Kidney epithelial cell (primary cell): ENCODE measurements at regions not wholly inside any gene's neighbourhood (a gene's known extent, or its start where the extent isn't known, plus 50 kb on each side); places are given as distances from the start of the nearest gene placed in this dataset.

Experiments
- DNase-seq: peaks from one replicate; pipeline ENCODE4 v3.0.0-alpha.2; 2010; ENCODE audit warnings: low read depth
- H3K27me3 ChIP-seq: 2 replicates; pipeline ENCODE4 v1.6.0; 2011; ENCODE audit warnings: low read length; ENCODE audit not compliant: control insufficient read depth, insufficient read depth
- H3K36me3 ChIP-seq: 2 replicates; pipeline ENCODE4 v1.5.1; 2011; ENCODE audit warnings: low read length; ENCODE audit not compliant: control insufficient read depth, insufficient read depth
- H3K4me3 ChIP-seq: 2 replicates; pipeline ENCODE4 v1.5.1; 2011; ENCODE audit warnings: low read depth, mild to moderate bottlenecking, control low read depth, low read length
- TF ChIP-seq, protein P1 (sequence below): IDR thresholded peaks from 2 replicates; pipeline ENCODE4 v1.5.1; 2011; ENCODE audit warnings: mild to moderate bottlenecking, moderate library complexity, low read length, control low read depth, inconsistent platforms; ENCODE audit not compliant: insufficient read depth, poor library complexity, severe bottlenecking

DNA sequence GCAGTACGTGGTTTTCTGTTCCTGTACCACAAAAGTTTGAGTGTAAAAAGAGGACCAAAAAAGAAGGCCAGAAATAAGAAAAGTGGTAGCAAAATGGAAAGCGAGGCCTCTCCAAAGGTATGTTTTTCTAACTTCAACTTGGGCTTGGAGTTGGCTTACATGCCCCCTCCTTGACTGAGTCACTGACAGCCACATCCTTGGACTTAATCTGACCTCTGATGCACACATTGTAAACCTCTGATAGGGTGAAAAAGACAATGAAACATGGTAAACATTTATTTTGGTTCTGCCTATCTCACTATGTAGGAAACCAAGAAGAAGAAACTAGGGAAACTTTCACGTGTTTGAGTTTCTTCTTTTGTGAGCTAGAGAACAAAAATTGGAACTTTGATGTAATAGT is 503.2 kb upstream of the ID4 start:
- no peaks in the 10 kb centered on the region for H3K27me3 ChIP-seq
- H3K36me3 ChIP-seq, result no peaks in the 10 kb centered on the region
- DNase-seq, result no peak
- TF ChIP-seq, protein P1, sequence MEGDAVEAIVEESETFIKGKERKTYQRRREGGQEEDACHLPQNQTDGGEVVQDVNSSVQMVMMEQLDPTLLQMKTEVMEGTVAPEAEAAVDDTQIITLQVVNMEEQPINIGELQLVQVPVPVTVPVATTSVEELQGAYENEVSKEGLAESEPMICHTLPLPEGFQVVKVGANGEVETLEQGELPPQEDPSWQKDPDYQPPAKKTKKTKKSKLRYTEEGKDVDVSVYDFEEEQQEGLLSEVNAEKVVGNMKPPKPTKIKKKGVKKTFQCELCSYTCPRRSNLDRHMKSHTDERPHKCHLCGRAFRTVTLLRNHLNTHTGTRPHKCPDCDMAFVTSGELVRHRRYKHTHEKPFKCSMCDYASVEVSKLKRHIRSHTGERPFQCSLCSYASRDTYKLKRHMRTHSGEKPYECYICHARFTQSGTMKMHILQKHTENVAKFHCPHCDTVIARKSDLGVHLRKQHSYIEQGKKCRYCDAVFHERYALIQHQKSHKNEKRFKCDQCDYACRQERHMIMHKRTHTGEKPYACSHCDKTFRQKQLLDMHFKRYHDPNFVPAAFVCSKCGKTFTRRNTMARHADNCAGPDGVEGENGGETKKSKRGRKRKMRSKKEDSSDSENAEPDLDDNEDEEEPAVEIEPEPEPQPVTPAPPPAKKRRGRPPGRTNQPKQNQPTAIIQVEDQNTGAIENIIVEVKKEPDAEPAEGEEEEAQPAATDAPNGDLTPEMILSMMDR, result no peak
- no peak overlapping the region for H3K4me3 ChIP-seq

DNA sequence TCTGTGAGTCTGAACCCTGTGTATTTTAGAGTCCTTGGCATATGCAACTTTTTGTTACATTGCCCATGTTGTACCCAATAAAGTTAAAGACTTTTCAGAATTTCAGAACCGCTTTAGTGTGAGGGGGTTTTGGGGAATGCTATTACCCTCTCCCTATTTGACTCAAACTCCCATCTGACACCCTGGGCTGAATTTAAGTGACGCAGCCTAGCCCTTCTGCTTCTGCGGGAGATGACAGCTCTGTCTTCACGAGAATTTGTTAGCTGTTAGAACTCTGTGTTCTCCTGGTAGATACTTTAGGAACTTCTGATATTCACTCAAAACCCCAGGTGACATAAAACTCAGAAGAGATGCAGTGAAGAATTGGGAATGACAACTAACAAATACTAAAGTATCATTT is 500.6 kb upstream of the ID4 start:
- TF ChIP-seq, protein P1, result no peak
- no peaks in the 10 kb centered on the region for H3K36me3 ChIP-seq
- H3K27me3 ChIP-seq, result no peaks in the 10 kb centered on the region
- no peak for DNase-seq
- no peak overlapping the region for H3K4me3 ChIP-seq

DNA sequence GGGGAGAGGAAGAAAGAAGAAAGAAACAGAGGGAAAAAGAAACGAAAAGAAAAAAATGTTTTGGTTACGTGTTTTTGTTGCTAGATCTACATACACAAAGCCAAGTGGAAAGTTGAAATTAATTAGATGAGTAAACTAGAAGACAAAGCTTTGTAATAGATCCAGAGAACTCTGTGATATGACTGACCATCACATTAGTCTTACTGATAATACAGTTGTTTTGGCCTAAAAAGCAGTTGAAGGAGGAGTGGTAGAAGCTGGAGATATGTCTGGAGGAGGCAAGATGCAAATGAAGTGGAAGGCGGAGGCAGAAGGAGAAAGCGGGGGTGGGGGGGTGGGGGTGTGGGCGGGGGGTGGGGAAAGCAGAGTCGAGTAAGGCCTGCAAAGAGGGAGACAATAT is 500.1 kb upstream of the ID4 start:
- no peak for DNase-seq
- no peaks in the 10 kb centered on the region for H3K36me3 ChIP-seq
- no peaks in the 10 kb centered on the region for H3K27me3 ChIP-seq
- TF ChIP-seq, protein P1, result no peak
- H3K4me3 ChIP-seq, result no peak overlapping the region

DNA sequence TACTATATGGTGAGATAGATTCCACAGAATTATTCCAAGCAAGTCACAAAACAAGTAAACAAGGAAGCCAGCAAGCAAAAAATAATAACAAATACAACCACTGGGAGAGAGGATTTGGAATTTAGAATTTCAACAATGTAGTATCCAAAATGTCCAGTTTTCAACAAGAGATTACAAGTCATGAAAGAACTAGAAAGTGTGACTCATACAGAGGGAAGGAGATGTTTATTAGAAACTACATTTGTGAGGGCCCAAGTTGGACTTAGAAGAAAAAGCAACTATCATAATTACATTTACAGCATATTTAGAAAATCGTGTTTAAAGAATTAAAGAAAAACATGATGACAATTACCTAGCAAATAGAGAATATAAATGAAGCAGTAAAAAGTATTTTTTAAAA is 494.6 kb upstream of the ID4 start:
- DNase-seq, result no peak
- Histone ChIP-seq H3K4me3 (no peak overlapping the region), H3K36me3 (no peaks in the 10 kb centered on the region), H3K27me3 (no peaks in the 10 kb centered on the region)
- TF ChIP-seq, protein P1, result no peak

DNA sequence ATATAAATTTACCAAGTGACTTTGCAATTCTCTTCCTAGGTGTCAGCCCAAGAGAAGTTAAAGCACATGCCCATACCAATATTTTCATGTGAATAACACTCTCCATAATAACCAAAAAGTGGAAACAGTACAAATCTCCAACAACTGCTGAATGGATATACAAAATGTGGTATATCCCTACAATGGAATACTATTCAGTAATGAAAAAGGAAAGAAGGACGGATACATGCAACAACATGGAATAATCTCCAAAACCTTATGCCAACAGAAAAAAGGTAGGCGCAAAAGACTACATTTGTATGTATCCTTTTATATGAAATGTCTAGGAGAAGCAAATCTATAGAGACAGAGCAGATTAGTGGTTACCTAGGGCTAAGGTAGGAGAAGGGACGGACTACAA is 487.7 kb upstream of the ID4 start:
- Histone ChIP-seq H3K27me3 (no peaks in the 10 kb centered on the region), H3K36me3 (no peaks in the 10 kb centered on the region), H3K4me3 (no peak overlapping the region)
- TF ChIP-seq, protein P1, result no peak
- DNase-seq, result no peak

DNA sequence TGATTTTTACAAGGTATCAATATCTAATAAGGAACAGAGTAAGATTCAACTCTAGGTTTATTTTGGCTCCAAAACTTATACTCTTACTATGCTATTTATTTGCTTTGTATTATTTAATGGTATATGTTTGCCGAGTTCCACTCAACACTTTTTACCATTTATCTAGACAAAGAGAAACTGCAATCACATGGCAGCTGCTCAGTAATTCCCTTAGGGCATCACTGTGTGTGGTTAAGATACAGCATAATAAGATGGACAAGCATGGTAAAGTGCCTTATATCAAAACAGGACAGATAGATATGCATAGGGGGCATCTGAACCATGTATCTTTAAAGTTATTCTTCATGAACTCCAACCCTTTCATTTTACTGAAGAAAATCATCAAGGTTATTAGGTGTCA is 483.0 kb upstream of the ID4 start:
- H3K36me3 ChIP-seq, result no peaks in the 10 kb centered on the region
- no peak overlapping the region for H3K4me3 ChIP-seq
- TF ChIP-seq, protein P1, result no peak
- no peak for DNase-seq
- no peaks in the 10 kb centered on the region for H3K27me3 ChIP-seq
